Esophagus muscularis mucosa (tissue), 4 donors: ENCODE measurements at regions not wholly inside any gene's neighbourhood (a gene's known extent, or its start where the extent isn't known, plus 50 kb on each side); places are given as distances from the start of the nearest gene placed in this dataset.

Experiments
- DNase-seq: peaks from one replicate; pipeline ENCODE4 v3.0.0-alpha.2; 2017; ENCODE audit errors: extremely low spot score
- H3K27ac ChIP-seq, 4 donors: fragments of 200-600 bp; sonication (generic); replicated peaks in 1 of 4; 1 replicate in 3 of 4; 2 replicates in 1 of 4; pipeline ENCODE4 v1.5.1; 2016 to 2019; ENCODE audit warnings: mild to moderate bottlenecking in 1 of 4
- H3K27me3 ChIP-seq, 4 donors: fragments of 200-600 bp; sonication (generic); one replicate each; pipeline versions ENCODE4 v1.5.1 to v1.6.0; 2016 to 2019
- H3K36me3 ChIP-seq, 4 donors: fragments of 200-600 bp; sonication (generic); one replicate each; pipeline ENCODE4 v1.5.1; 2016 to 2019
- H3K4me1 ChIP-seq, 4 donors: fragments of 200-600 bp; sonication (generic); one replicate each; pipeline ENCODE4 v1.5.1; 2016 to 2019
- H3K4me3 ChIP-seq, 4 donors: fragments of 200-600 bp; sonication (generic); 1 replicate in 2 of 4; 2 replicates in 2 of 4; pipeline ENCODE4 v1.5.1; 2016 to 2019; ENCODE audit warnings: mild to moderate bottlenecking in 4 of 4, moderate library complexity in 1 of 4
- H3K9me3 ChIP-seq, 4 donors: fragments of 200-600 bp; sonication (generic); 1 replicate in 3 of 4; 2 replicates in 1 of 4; pipeline ENCODE4 v1.5.1; 2016 to 2019
- EP300 ChIP-seq: sonication (generic); formaldehyde crosslinking; IDR thresholded peaks from one replicate; pipeline ENCODE4 v1.6.1; 2017; ENCODE audit warnings: antibody characterized with exemption
- POLR2A ChIP-seq: fragments of 450-650 bp; IDR thresholded peaks from one replicate; pipeline ENCODE4 v1.6.1; 2017; ENCODE audit warnings: antibody characterized with exemption, moderate library complexity, mild to moderate bottlenecking, low read depth
- POLR2AphosphoS5 ChIP-seq, 2 donors: sonication (generic); formaldehyde crosslinking; IDR thresholded peaks; one replicate each; pipeline ENCODE4 v1.6.1; 2017; ENCODE audit warnings: antibody characterized with exemption in 2 of 2
- WGBS: methylation state at CpG from one replicate; pipeline ENCODE4 v1.1.5; 2018; 5-methylcytosine and 5-hydroxymethylcytosine counted together
- intact Hi-C: fragments of 100-400 bp; cut with DNase I; formaldehyde crosslinking; loops from one replicate; pipeline ENCODE4 v1.15.1; 2023
- TF ChIP-seq, protein P1 (sequence below), 3 experiments: fragments of 200-600 bp in 2 of 3; fragments of 450-650 bp in 1 of 3; sonication (generic) in 2 of 3; IDR thresholded peaks; one replicate each; pipeline ENCODE4 v1.5.1; 2017 to 2019; ENCODE audit warnings: antibody characterized with exemption in 3 of 3, mild to moderate bottlenecking in 2 of 3, moderate library complexity in 1 of 3

DNA sequence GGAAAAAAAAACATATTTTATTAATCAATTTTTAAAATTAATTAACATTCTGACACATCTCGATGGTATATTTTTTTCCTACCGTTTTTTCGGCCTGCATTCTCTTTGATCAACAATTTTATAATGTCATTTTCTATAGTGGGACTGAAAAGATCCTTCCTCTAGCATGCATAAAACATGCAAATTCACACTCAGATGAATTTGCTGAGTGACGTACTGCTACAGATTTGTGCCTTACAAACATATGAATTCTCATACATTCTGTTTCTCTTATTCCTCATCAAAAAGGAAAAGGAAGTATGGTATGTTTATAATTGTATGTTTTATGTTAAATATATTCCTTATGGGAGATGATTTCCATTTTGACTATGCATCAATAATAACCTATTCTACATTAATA lies 458.2 kb downstream of the TSHZ3 start:
- Histone ChIP-seq H3K27ac (no peak overlapping the region), H3K27me3 (no peaks in the 10 kb centered on the region), H3K9me3 (no peaks in the 10 kb centered on the region), H3K36me3 (no peaks in the 10 kb centered on the region), H3K4me3 (no peak overlapping the region), H3K4me1 (peaks cover 0 to under 1% (median 0%) of the 10 kb centered on the region in 4 donors)
- intact Hi-C loops = no loop called here
- TF ChIP-seq, protein P1, sequence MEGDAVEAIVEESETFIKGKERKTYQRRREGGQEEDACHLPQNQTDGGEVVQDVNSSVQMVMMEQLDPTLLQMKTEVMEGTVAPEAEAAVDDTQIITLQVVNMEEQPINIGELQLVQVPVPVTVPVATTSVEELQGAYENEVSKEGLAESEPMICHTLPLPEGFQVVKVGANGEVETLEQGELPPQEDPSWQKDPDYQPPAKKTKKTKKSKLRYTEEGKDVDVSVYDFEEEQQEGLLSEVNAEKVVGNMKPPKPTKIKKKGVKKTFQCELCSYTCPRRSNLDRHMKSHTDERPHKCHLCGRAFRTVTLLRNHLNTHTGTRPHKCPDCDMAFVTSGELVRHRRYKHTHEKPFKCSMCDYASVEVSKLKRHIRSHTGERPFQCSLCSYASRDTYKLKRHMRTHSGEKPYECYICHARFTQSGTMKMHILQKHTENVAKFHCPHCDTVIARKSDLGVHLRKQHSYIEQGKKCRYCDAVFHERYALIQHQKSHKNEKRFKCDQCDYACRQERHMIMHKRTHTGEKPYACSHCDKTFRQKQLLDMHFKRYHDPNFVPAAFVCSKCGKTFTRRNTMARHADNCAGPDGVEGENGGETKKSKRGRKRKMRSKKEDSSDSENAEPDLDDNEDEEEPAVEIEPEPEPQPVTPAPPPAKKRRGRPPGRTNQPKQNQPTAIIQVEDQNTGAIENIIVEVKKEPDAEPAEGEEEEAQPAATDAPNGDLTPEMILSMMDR (IDR thresholded peaks at IDR 0.05) = no peak
- TF ChIP-seq EP300 (no peak), POLR2A (no peak), POLR2AphosphoS5 (IDR thresholded peaks at IDR 0.05) (no peak)
- no peak for DNase-seq
- 82% methylated on average over 4 of the region's 4 CpGs for WGBS

DNA sequence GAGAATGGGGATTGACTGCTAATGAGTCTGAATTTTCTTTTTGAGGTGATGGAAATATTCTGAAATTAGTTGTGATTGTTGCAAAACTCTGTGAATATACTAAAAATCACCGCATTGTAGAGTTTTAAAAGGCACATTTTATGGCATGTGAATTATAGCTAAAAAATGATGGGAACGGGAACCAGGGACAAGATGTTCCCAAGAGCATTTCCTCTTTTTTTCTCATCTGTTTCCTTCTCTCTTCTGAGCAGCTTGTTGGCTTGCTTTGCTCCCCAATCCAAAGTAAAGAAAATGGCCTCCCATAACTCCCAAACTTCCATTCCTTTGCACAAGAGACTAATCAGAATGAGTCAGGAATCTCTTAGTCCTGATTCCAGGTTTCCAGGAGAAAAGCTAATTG lies 459.2 kb downstream of the TSHZ3 start:
- Histone ChIP-seq H3K36me3 (no peaks in the 10 kb centered on the region), H3K4me3 (no peak overlapping the region), H3K27ac (no peak overlapping the region), H3K9me3 (no peaks in the 10 kb centered on the region), H3K4me1 (no peaks in the 10 kb centered on the region), H3K27me3 (peaks cover 0 to under 1% (median 0%) of the 10 kb centered on the region in 4 donors)
- WGBS = 78% methylated on average over 2 of the region's 2 CpGs
- DNase-seq = no peak
- TF ChIP-seq, protein P1 (IDR thresholded peaks at IDR 0.05) = no peak
- no peak for TF ChIP-seq POLR2AphosphoS5 (IDR thresholded peaks at IDR 0.05)
- TF ChIP-seq EP300 = no peak
- no peak for TF ChIP-seq POLR2A
- intact Hi-C loops = no loop called here

DNA sequence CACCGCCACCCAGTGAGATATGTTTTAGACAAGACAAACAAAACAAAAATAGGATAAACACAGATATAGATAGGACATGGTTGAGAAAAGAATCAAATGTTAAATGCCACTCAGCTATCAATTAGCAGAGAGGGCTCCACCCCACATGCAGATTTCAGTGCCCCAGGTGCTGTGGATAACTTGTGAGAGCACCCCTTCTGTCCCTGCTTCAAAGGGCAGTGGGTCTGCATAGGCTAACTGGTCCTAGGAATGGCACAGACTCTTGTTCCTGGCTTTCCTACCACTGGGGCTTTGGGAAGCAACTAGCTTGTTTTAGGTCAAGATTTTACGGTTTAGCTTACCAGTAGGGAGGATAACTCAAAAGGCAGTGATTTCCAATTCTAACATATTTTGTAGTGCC lies 460.3 kb downstream of the TSHZ3 start:
- H3K36me3 ChIP-seq = no peaks in the 10 kb centered on the region
- intact Hi-C loops = no loop called here
- H3K27me3 ChIP-seq = peaks cover 0 to 10% (median 0%) of the 10 kb centered on the region in 4 donors
- no peak overlapping the region for H3K27ac ChIP-seq
- no peaks in the 10 kb centered on the region for H3K9me3 ChIP-seq
- no peak overlapping the region for H3K4me3 ChIP-seq
- 100% methylated on average over 2 of the region's 2 CpGs for WGBS
- TF ChIP-seq POLR2A (no peak), EP300 (no peak), POLR2AphosphoS5 (IDR thresholded peaks at IDR 0.05) (no peak)
- TF ChIP-seq, protein P1 (IDR thresholded peaks at IDR 0.05) = no peak
- no peak for DNase-seq
- no peaks in the 10 kb centered on the region for H3K4me1 ChIP-seq

DNA sequence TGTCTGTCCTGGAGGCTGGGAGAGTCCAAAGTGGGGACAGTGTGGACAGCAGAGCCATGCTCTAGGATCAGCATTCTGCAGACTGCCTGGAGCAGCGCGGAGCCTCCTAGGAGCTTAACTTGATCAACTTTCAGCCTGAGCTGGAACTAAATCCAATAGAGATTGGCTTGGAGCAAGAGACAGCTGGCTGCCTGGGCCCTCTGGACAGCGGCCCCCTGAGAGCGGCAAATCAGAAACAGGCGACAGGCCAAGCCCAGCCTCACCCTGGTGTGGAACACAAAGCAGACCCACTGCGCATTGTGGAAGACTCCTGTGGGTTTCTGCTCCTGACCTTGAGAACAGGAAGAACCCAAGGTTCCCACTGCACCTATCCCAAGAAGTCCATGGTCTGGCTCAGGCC lies 462.2 kb downstream of the TSHZ3 start:
- TF ChIP-seq EP300 (no peak), POLR2AphosphoS5 (IDR thresholded peaks at IDR 0.05) (no peak), POLR2A (no peak)
- TF ChIP-seq, protein P1 (IDR thresholded peaks at IDR 0.05) = no peak
- no peaks in the 10 kb centered on the region for H3K9me3 ChIP-seq
- H3K4me1 ChIP-seq = peaks cover 0 to 8% (median 2%) of the 10 kb centered on the region in 4 donors
- intact Hi-C loops = no loop called here
- H3K36me3 ChIP-seq = no peaks in the 10 kb centered on the region
- no peak overlapping the region for H3K4me3 ChIP-seq
- peaks cover 0 to 10% (median 0%) of the 10 kb centered on the region in 4 donors for H3K27me3 ChIP-seq
- no peak for DNase-seq
- 95% methylated on average over 6 of the region's 6 CpGs for WGBS
- H3K27ac ChIP-seq = no peak overlapping the region

DNA sequence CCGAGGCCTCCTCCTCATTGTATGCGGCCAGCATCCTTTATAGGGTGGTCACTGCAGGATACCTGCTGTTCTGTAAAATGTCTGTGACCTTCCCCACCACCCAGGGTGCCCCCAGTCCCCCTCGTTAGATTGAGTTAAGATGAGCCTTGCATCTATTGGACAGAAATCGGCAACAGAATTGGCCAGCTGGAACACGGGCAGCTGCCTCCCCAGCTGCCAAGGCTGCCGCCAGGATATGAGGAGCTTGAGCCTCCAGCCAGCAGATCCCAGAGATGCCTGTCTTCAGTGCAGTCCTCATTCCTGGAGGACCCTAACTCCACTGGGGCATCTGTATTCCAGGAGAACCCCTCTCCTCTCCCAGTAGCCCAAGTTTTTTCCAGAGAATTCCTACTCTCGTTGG lies 463.0 kb downstream of the TSHZ3 start:
- intact Hi-C loops = no loop called here
- WGBS = 85% methylated on average over 5 of the region's 7 CpGs

More for the DNA sequence above, 463.0 kb downstream of the TSHZ3 start:
- no peaks in the 10 kb centered on the region for H3K36me3 ChIP-seq
- TF ChIP-seq POLR2A (no peak), EP300 (no peak), POLR2AphosphoS5 (IDR thresholded peaks at IDR 0.05) (no peak)
- TF ChIP-seq, protein P1 (IDR thresholded peaks at IDR 0.05) = no peak
- no peaks in the 10 kb centered on the region for H3K9me3 ChIP-seq
- peaks cover 0 to 8% (median 2%) of the 10 kb centered on the region in 4 donors for H3K4me1 ChIP-seq
- peaks cover 0 to 10% (median 0%) of the 10 kb centered on the region in 4 donors for H3K27me3 ChIP-seq
- no peak overlapping the region for H3K27ac ChIP-seq
- no peak for DNase-seq
- no peak overlapping the region for H3K4me3 ChIP-seq
